H7 (cell line): ENCODE measurements at regions not wholly inside any gene's neighbourhood (a gene's known extent, or its start where the extent isn't known, plus 50 kb on each side); places are given as distances from the start of the nearest gene placed in this dataset.

Source experiments
- DNase-seq: peaks from one replicate; pipeline ENCODE4 v3.0.0; 2012
- H3K27me3 ChIP-seq: 2 replicates; pipeline ENCODE4 v1.6.0; 2011; ENCODE audit warnings: mild to moderate bottlenecking, low read length; ENCODE audit not compliant: control insufficient read depth, insufficient read depth
- H3K36me3 ChIP-seq: replicated peaks from 2 replicates; pipeline ENCODE4 v1.5.1; 2011; ENCODE audit warnings: low read length; ENCODE audit not compliant: control insufficient read depth, insufficient read depth
- H3K4me3 ChIP-seq: 2 replicates; pipeline ENCODE4 v1.5.1; 2011; ENCODE audit warnings: low read depth, mild to moderate bottlenecking, control low read depth, low read length, moderate library complexity; ENCODE audit not compliant: insufficient read depth

DNA sequence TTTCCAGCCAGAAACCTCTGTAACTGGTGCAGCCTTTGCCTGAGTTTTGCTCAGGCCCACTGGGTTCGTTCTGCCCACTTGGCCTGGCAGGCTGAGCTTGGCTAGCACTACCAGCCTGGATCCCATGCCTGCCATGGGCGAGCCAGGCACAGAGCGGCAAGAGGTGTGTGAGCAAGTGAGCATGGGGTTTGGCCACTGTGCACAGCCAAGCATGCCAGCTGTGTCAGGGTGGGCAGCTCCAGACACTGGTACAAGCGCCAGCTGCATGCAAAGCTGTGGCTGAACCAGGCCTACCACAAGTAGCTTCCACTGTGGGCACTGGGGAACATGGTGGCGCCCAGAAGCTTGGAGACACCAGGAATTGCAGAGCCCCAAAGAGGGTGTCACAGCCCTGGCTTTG, 56.3 kb upstream of the LDAH start:
- no peak for DNase-seq
- Histone ChIP-seq H3K27me3 (no peaks in the 10 kb centered on the region), H3K36me3 (no peaks in the 10 kb centered on the region), H3K4me3 (no peak overlapping the region)

DNA sequence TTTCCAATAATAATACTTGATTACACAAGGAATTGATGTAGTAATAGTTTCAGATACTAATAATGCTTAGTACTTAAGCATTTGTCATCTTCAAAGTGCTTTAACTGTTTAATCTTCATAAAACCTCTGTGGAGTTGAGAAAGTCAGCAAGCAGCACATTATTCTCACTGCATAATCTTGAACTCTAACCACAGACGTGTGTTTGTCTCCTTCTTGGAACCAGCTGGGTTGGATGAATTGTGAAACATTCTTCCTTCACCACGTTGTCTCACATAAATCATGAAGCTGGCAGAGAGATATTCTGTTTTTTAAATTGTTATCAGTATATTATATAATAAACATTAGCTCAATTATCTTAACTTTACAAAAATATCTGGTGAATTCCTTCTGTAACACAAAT, 55.1 kb upstream of the LDAH start:
- Histone ChIP-seq H3K4me3 (no peak overlapping the region), H3K36me3 (no peaks in the 10 kb centered on the region), H3K27me3 (no peaks in the 10 kb centered on the region)
- DNase-seq = no peak
